ENCODE measurements at regions not wholly inside any gene's neighbourhood (a gene's known extent, or its start where the extent isn't known, plus 50 kb on each side); places are given as distances from the start of the nearest gene placed in this dataset.
A peak's percentile ranks its signal among the peaks of the same experiment; 100 is the strongest.
"Not testable (repeated sequence)": the region's sequence is repeated elsewhere in the genome, so short reads cannot be mapped to it uniquely, and the experiment has no call there.

DNA sequence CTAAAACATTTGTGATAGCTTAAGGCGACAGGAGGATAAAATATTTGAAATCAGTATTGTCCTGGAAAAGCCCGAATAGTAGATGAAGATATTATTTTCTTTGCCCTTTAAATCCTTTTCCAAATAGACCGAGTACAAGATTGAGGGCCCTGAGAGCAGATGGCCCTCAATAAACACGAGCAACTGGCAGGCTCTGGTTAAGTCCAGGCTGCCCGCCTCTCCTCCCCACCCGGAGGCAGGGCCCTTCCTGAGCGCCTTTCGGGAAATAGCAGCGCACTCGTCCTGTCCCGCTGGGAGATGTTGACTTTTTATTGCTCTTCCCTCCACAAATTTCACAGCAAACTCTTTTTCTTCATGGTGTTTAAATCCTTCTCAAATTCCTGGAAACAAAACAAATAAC is 50.8 kb upstream of the MAX start:
- no peak for DNase-seq

DNA sequence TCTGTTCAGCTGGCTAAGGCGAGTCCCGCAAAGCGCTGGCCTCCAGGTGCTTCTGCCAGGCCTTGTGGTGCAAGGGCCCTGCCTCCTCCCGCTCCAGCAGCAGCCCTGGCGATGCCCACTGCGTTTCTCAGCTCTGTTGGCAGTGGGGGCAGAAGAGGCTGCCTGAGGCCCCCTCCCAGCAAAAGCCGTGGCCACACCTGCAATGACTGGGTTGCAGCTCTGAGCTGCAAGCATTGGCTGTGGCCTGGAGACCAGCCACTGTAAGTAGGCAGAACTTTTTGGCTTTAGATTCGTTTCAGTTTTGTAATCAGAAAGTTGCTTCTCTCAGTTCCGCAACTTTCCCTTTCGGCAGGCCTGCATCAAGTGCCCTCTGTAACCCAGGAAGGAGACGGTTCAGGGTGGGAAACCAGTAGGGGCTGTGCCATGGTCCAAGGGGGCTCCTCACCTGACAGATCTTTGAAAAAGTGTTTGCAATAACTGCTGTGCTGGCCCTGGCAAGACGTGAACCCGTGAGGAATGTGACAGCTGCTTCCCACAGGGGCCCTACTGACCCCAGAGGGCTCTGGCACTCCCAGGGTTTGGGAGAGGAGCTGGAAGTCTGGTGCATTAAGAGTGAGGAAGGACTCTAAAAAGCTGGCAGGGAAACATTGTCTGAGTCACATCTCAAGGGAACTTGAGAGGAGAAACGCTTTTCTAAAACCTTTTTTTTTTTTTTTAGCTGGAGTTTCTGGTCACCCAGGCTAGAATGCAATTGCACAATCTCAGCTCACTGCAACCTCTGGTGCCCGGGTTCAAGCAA is 54.5 kb upstream of the MAX start:
- peak; percentile 72 to 76 for DNase-seq

DNA sequence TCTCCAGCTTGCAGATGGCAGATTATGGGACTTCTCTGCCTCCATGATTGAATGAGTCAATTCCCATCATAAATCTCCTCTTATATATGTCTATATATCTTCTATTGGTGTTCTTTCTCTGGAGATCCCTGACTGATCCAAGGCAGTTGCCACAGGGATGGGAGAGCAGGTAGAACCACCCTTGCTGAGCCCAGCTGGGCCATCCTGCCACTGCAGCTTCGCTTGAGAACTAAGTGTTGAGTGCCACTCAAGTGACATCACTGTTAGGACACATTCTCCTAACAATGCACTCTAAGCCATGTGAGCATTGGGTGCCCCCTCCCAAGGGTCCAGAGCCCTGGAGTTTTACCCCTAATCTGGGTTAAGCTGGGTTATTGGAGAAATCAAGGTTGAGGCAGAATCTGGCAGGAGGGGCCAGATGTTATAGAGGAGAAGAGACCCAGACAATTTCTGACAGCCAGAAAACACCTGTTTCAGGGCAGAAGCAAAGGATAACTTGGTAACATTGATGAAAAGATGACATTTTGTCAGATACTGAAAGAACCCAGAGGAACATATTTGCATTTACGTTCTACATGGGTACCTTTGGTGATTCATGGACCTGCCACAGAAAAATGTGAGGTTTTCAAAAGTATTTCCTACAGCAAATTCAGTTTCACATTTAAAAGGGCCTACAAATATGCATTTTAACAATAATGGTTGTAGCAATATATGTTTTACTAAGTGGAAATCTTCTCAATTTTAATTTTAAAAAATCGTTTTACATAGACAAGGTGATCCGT is 57.2 kb upstream of the MAX start:
- no peak for DNase-seq

DNA sequence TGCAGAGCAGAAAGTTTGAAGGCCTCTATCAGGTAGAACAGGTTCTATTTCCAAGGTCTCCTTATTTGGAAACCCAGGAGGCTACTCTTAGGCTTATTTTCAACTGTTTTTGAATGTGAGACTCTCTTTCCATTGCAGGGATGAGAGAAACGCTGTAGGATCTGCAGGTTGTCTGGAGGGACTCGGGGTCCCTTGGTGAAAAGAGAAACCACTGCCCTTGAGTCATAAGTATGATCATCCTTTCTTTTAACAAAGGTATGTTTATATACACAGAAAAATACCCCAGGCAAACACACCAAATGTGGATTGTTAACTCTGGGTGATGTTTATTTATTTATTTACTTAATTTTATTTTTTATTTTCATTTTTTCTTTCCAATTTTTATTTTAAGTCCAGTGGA is 57.8 kb upstream of the MAX start:
- DNase-seq = no peak

DNA sequence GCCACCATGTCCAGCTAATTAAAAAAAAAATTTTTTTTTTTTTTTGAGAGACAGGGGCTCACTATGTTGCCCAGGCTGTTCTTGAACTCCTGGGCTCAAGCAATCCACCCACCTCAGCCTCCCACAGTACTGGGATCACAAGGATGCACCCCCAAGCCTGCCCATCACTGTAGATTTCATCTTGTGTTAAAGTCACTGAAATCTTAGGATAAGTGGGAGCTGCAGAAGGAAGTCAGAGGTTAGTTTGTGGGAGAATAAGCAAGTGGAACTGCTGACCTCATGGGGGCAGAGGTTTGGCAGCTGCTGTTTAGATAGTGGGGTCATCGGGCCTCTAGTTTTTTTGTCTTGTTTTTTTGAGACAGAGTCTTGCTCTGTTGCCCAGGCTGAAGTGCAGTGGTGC is 59.7 kb upstream of the MAX start:
- DNase-seq = peak in 1 of 2 donors; percentile 36

DNA sequence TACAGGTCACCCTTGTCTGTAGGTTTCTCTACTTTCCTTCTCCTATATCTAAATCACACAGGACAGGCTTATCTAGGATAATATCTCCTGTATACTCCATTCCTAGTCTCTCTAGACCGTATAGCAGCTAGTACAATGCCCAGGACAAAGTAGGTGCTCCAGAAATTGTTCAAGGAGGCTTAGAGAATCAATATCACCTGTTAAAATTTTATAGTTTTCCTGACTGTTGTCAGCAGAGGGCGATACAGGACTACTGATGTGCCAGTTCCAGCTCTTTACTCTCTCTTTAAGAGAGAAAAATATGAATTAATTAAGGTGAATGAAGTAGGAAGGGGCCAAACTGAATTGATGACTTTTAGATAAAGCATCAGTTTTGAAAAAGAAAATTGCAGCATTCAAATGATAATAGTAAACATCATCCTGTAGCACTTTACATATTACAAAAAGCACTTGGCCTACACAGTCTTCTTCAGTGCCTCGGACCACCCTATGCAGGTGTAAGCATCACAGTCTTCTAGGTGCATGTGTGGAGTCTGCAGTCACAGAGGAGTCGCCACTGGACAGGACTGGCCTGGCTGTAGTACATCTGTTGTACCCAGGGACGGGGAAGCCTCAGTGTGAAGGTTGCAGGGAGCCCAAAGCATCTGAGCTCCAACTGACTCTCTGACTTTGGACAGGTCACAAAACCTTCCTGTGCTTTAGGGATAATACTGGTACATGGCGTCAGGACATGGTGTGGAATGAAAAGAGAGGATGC is 61.9 kb upstream of the MAX start:
- DNase-seq = peak in 1 of 2 donors; percentile 72

DNA sequence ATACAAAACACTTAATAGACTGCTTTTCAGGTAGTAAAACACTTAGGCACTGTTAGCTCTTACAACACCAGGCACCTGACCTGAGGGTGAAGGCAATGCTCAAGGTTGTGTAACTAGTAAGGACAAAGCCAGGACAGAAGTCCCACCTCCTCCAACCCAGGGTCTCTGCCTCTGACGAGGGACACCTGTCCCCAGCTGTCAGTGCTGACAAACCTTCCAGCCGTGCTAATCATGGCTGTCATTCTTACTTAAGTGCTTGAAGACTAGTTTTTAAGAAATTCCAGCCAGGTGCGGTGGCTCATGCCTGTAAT is 62.5 kb upstream of the MAX start:
- no peak for DNase-seq

DNA sequence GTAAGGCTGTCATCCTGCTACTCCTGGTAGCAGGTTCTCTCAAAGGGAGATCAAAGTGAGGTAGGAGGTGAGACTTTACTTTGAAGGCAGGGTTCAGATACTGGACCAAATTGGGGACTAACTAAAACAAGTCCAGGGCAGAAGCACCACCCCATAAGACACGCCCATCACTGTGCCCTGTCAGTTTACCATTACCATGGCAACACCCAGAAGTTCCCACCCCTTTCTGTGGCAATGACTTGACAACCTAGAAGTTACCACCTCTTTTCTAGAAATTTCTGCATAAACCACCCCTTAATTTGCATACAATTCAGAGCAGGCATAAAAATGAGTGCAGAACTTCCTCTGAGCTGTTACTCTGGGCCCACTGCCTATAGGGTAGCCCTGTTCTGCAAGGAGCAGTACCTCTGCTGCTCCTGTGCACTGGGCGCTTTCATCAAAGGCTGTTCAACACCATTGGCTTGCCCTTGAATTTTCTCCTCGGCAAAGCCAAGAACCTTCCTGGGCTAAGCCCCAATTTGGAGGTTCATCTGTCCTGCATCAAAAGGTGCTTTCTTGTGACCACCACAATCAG is 64.8 kb upstream of the MAX start:
- DNase-seq = peak in 1 of 2 donors; percentile 57

DNA sequence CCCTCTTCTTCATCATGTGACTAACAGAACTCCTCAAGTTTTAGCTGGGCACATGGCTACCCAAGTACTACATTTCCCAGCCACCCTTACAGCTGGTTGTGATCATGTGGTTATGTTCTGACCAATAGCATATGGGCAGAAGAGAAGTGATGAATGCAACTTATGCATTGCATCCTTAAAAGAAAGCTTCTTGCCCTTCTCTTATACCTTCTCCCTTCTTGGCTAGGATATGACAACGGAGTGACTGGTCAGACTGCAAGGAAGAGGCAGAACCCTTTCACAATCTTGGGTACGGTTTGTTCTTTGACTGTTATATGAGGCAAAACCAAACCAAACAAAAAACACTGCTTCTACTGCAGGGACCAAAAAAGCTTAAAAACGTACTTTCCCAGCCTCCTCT is 66.5 kb upstream of the MAX start:
- peak in 1 of 2 donors; percentile 34 for DNase-seq

DNA sequence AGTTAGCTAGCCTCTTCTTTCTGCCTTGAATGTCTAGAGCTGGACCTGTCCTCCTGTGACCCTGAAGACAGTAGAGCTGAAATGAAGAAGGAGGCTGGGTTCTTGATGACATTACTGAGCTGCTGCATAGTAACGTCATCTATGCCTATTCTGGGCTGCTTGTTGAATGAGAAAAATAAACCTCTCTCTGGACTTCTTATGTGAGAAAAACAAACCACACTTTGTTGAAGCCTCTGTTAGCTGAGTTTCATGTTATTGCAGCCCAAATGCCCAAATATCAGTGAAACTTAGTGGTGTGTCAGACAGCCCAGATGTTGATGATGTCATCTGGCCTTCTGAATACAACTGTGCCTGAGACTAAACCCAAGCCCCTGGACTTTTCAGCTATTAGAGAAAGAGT is 67.0 kb upstream of the MAX start:
- DNase-seq = no peak

DNA sequence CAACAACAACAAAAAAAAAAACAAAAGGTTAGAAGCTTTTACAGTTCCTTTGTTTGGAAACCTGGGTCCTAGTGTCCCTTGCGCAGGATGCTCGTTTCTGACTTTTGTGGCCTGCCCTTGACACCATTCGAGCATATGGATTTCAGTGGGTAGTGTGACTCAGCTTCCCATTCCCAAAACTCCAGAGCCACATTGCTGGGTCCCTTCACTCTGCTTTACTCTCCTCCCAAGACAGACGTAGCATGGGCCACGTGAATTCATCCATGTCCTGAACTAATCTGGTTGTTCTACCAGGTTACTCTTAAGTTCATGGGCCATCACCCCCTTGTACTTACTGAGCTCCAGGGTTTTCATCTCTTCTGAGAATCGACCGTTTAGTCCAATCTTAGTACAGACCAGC is 68.0 kb upstream of the MAX start:
- DNase-seq = no peak

DNA sequence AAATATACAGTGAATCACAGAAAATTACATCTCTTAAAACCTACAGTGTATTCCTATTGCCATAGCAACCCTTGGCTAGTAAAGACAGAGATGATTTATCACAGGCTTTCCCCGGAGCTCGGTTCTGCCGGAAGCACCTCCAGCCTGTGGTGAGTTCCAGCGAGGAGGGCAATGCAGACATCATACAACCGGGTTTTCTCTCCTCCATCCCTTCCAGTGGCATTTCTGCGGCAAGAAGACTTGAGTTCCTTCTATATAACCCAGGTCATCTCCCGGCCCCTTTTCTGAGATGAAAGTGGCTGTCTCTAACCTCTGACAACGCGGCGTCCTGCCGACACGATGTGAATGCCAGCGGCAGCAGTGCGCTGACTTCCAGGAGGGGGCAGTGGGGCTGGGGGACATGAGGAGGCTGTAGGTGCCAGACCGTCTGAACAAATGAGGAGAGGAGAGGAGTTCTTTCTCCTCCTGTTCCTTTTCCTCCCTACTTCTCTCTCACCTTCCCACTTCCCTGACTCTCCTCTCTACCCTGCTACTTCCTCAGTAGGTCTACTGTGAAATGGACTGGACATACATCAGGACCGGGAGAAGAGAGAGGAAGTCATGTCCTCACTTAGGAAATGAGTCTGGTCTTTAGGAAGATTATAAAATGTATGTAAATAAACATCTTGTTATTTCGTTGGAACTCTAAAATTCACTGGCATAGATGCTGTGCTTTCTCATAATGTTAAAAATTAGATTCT is 68.6 kb upstream of the MAX start:
- no peak for DNase-seq

DNA sequence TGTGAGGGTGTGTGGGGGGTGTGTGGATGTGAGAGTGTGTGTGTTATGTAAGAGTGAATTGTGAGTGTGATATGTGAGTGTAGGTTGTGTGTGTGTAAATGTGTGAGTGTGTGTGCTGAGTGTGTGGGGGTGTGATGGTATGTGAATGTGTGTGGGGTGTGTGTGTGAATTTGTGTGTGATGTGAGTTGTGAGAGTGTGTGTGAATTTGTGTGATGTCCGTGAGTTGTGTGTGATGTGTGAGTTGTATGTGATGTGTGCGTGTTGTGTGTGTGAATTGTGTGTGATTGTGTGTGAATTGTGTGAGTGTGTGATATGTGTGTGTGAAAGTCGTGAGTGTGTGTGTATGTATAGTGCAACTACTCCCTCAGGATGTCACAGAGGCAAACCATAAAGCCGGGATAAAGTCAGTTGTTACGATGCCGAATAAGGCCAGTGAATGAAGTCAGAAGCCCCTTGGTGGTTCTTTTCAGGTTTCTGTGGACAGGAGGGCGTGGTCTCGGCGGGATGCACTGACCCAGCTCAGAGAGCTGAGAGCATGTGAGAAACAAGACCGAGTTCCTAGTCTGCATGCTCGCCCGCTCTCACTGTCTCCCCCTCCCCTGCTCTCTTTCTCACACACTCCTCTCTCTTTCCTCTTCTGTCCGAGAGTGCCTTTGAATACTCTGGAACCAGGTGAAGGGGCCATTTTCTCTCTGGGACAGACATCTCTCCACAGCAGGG is 71.8 kb upstream of the MAX start:
- no peak for DNase-seq

DNA sequence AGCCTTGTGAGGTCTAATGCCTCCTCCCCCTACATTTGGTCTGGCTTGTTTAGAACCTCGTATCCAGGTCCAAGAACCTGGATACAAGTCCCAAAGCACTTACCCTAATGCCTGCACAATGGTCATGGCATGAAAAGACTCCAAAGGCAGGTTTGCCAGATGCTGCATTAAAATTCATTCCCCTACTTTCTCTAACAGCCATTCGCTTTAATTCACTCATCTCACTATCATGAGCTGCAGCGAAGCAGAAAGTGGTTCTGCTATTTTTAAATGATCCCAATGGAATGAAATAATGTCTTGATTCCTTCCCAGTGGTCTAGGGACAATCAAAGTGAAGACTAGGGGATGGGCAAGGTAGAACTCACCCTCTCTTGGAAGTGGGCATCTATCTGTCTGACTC is 72.5 kb upstream of the MAX start:
- no peak for DNase-seq

DNA sequence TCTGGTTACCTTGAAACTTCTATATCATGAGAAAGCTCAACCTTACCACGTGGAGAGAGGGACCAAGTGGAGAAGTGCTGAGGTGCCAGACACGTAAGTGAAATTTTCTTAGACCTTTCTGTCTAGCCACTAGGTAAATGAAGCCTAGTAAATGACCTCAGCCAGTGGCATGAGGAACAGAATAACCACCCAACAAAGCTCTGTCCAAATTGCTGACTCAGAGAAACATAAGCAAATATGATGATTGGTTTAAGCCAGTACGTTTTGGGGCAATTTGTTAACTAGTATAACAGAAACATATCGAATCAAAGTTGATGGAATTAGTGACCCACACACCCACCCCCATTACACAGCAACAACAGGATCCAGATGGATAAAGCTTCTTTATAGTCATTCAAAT is 75.2 kb upstream of the MAX start:
- DNase-seq = no peak

DNA sequence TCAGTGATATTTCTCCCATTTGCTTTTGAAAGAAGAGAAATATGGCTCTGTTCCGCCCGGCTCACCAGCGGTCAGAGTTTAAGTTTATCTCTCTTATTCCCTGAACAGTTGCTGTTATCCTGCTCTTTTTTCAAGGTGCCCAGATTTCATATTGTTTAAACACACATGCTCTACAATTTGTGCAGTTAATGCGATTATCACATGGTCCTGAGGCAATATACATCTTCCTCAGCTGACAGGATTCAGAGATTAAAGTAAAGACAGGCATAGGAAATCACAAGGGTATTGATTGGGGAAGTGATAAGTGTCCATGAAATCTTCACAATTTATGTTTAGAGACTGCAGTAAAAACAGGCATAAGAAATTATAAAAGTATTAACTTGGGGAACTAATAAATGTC is 76.9 kb upstream of the MAX start:
- DNase-seq = not testable (repeated sequence)

DNA sequence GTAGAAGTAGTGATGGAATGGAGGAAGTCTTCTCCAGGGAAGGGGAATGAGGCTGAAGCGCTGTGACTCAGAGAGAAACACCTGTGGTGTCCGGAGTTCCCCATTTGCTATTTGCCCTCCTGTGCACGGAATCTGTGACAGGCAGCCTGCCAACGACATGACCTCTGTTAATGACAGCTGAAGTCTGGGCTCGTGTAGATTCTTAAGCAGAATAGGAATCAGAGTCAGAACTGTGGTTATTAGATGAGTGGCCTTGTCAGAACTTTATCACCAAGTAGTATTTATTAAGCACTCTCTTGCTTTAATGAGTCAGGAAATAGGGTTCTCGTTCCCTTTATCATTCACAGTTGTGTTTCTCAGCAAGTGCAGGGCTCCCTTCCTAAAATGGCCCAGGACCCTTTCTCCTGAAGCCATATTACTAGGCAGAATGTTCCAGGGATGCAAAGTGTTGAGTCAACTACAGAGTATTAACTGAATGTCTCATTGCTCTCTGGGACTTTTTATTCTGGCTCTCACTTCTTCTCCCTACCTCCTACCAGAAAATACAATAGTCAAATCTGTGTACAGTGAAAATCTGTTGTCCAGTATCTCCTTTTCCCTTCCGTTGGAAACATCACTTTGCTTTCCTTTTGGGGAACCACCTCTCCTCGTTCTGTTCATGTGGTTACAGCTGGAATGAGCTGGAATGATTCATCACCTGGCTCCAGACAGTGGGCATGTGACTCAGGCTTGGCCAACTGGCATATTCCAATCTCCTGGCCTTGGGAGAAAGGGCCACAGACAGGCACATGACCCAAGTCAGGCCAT is 77.8 kb upstream of the MAX start:
- DNase-seq = peak in 1 of 2 donors; percentile 25

DNA sequence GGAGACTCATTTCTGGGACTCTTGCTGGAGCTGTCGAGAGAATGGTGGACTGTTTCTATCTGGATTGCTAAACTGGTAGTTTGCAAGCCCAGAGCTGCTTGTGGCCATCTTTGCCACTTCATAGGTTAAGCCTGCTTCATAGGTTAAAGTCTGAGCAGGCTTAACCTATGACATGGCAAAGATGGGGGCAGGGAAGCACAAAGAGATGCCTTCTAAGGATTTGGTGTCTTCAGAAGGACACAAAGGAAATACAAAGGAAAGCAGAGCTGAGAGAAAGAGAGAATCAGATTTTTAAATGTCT is 78.4 kb upstream of the MAX start:
- DNase-seq = no peak

DNA sequence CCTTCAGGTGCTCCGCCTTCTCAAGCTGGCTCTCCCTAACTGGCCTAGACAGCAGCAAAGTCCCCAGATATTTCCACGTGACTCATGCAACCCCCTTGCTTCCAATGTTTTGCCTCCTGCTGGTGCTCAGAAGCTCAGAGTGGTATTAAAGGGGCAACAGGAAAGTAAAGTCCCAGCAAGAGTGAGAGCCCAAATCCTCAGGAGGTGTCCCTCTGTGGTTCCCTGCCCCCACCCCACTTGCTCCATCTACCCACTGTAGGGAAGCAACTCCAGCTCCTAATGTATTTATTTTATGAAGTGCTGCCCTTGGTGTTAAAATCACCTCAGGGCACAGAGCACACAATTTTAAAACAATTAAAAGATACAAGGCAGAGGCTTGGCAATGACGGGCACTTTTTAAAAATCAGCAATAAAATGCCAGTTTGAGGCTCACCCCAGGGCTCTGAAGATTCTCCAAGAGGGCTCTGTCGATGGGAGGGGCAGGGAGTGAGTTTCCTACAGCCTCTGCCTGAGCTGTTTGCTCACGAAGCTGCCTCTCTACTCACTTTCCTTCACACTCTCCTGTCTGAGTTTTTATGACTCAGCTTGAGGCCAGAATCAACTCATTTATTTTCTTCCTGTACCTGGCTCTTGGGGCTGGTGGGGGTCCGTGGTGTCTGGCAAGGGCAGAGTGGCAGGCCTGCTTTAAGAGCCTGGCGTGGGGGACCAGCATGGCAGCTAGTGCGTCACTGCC is 81.9 kb upstream of the MAX start:
- DNase-seq = no peak

DNA sequence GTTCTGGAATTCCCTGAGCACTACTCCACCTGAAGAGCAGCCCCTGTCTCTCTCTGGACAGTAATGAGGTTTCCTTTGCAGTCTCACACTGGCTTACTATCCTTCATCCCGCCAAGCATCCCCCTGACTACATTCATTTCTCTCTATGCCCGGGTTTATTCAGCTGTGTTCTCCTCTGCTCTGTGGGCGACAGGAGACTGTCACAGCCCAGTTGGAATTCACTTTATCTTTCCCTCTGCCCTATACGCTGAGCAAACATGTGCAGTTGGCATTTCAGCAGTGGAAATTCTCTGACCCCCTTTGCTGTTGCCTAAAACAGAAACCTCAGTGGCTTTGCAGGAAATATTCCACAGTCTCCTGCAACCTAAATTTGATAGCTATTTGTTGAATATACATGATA is 83.5 kb upstream of the MAX start:
- DNase-seq = no peak

DNA sequence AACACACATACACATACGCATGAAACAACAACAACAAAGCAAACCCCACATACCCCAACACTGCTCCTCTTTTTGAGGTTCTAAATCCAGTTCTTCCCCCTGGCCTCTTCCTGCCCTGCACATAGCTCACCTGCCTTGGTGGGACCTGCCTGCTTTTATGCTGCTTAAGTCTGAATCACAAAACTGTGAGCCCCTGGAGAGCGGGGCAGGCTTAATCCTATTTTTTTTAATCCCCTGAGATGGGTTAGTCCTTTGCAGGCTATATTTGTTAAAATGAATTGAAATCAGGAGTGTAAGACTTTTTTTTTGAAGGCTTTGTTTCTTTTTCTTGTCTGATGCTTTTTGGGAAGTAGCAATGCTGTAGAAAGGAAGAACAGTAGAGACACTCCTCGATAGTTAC is 84.6 kb upstream of the MAX start:
- no peak for DNase-seq
